Amygdala (tissue), 56 donors: ENCODE measurements at regions not wholly inside any gene's neighbourhood (a gene's known extent, or its start where the extent isn't known, plus 50 kb on each side); places are given as distances from the start of the nearest gene placed in this dataset.

ENCODE experiments used
- DNase-seq, 56 donors: peaks; one replicate each; lab custom pipeline; 2025; lab: John Stamatoyannopoulos, UW

- no peak for DNase-seq
These were observed 357.8 kb downstream of the BMPER start for GRCh38 chr7:34263168-34263567.

GRCh38 chr7:34269084-34269483 lies 363.7 kb downstream of the BMPER start:
- DNase-seq, result no peak

- DNase-seq, result no peak
These were observed 370.3 kb downstream of the BMPER start for GRCh38 chr7:34275624-34276023.

GRCh38 chr7:34277016-34277802 lies 371.9 kb downstream of the BMPER start:
- no peak for DNase-seq

GRCh38 chr7:34277803-34278199 lies 372.5 kb downstream of the BMPER start:
- DNase-seq, result no peak

GRCh38 chr7:34281260-34281659 lies 375.9 kb downstream of the BMPER start:
- DNase-seq, result no peak

GRCh38 chr7:34282271-34282670 lies 375.7 kb upstream of the NPSR1 start:
- DNase-seq, result no peak

GRCh38 chr7:34296663-34297062 lies 361.4 kb upstream of the NPSR1 start:
- DNase-seq, result no peak

- DNase-seq, result no peak
These were observed 359.5 kb upstream of the NPSR1 start for GRCh38 chr7:34298492-34299013.

- DNase-seq, result no peak
These were observed 359.0 kb upstream of the NPSR1 start for GRCh38 chr7:34299066-34299465.

- no peak for DNase-seq
These were observed 350.5 kb upstream of the NPSR1 start for GRCh38 chr7:34307540-34307939.

- no peak for DNase-seq
These were observed 349.4 kb upstream of the NPSR1 start for GRCh38 chr7:34308595-34308994.

GRCh38 chr7:34309116-34309515 lies 348.9 kb upstream of the NPSR1 start:
- peak in 25 of 56 donors; percentile 1 to 51 (median 11) for DNase-seq

- no peak for DNase-seq
These were observed 348.4 kb upstream of the NPSR1 start for GRCh38 chr7:34309584-34309983.

- no peak for DNase-seq
These were observed 346.4 kb upstream of the NPSR1 start for GRCh38 chr7:34311591-34311990.

GRCh38 chr7:34312624-34313023 lies 345.4 kb upstream of the NPSR1 start:
- DNase-seq, result no peak

GRCh38 chr7:34313289-34313688 lies 344.7 kb upstream of the NPSR1 start:
- DNase-seq, result no peak

GRCh38 chr7:34315032-34315431 lies 343.0 kb upstream of the NPSR1 start:
- DNase-seq, result no peak

- no peak for DNase-seq
These were observed 341.0 kb upstream of the NPSR1 start for GRCh38 chr7:34317039-34317438.

- no peak for DNase-seq
These were observed 337.6 kb upstream of the NPSR1 start for GRCh38 chr7:34320412-34320811.

- DNase-seq, result peak in 41 of 56 donors; percentile 1 to 60 (median 14)
These were observed 336.9 kb upstream of the NPSR1 start for GRCh38 chr7:34320926-34321661.

- no peak for DNase-seq
These were observed 335.2 kb upstream of the NPSR1 start for GRCh38 chr7:34322841-34323240.
